ENCODE measurements at regions not wholly inside any gene's neighbourhood (a gene's known extent, or its start where the extent isn't known, plus 50 kb on each side); places are given as distances from the start of the nearest gene placed in this dataset.

DNA sequence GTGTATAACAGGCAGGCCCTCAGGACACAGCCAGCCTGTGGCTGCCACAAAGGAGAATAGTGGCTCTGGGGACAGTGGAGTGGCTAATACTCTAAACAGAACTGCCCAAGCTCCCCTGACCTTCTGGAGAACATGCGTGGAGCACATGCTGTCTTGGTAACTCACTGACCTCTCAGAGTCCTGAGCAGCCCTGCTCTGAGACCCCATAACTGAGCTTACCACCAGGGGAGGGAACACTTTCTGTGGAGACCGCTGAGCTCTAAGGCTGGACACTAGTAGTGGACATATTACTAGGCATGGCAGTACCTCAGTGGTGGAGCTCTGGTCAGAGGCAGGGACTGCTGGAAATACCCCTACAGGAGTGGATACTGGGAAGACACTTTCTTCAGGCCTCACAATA is 60.2 kb upstream of the SPTLC1 start:
- TF ChIP-seq CTCF (IDR thresholded peaks at IDR 0.05) (no peak), POLR2A (IDR thresholded peaks at IDR 0.05) (no peak), POLR2AphosphoS5 (IDR thresholded peaks at IDR 0.05) (no peak), EP300 (IDR thresholded peaks at IDR 0.05) (no peak)
